Keratinocyte (primary cell): ENCODE measurements at regions not wholly inside any gene's neighbourhood (a gene's known extent, or its start where the extent isn't known, plus 50 kb on each side); places are given as distances from the start of the nearest gene placed in this dataset.

ENCODE experiments used
- DNase-seq: peaks from one replicate; pipeline ENCODE4 v3.0.0-alpha.2; 2011; ENCODE audit warnings: low read depth, missing footprints, low spot score
- FAIRE-seq: peaks from 2 replicates; lab custom pipeline; 2011; peaks lifted over from hg19 to GRCh38; lab: Jason Lieb, UNC
- H2AFZ ChIP-seq: 2 replicates; pipeline ENCODE4 v1.6.0; 2012; ENCODE audit warnings: low read length, control low read depth, inconsistent platforms; ENCODE audit not compliant: control insufficient read depth
- H3K27ac ChIP-seq: 2 replicates; pipeline ENCODE4 v1.5.1; 2011; ENCODE audit warnings: low read length; ENCODE audit not compliant: control insufficient read depth, insufficient read depth
- H3K27me3 ChIP-seq: 3 replicates; pipeline ENCODE4 v1.6.0; 2011; ENCODE audit warnings: low read length; ENCODE audit not compliant: control insufficient read depth, insufficient read depth; ENCODE audit errors: extremely low read depth
- H3K36me3 ChIP-seq, 2 experiments: 2 replicates in 1 of 2; 3 replicates in 1 of 2; pipeline ENCODE4 v1.5.1; 2011; ENCODE audit warnings: low read length in 2 of 2, mild to moderate bottlenecking in 1 of 2; ENCODE audit not compliant: control insufficient read depth in 2 of 2, insufficient read depth in 2 of 2; ENCODE audit errors: extremely low read depth in 1 of 2
- H3K4me1 ChIP-seq: 3 replicates; pipeline ENCODE4 v1.5.1; 2011; ENCODE audit warnings: low read length; ENCODE audit not compliant: control insufficient read depth, insufficient read depth; ENCODE audit errors: extremely low read depth
- H3K4me2 ChIP-seq: 3 replicates; pipeline ENCODE4 v1.6.0; 2011; ENCODE audit warnings: low read depth, low read length; ENCODE audit not compliant: control insufficient read depth, insufficient read depth; ENCODE audit errors: extremely low read depth
- H3K4me3 ChIP-seq, 3 experiments: fragments of 200-600 bp in 1 of 3; sonication (generic) in 1 of 3; 2 replicates in 2 of 3; 3 replicates in 1 of 3; pipeline ENCODE4 v1.5.1; 2011 to 2016; ENCODE audit warnings: low read length in 3 of 3, mild to moderate bottlenecking in 3 of 3, control low read depth in 2 of 3, inconsistent platforms in 1 of 3, low read depth in 1 of 3, mixed read lengths in 1 of 3, mixed run types in 1 of 3, moderate library complexity in 1 of 3; ENCODE audit not compliant: control insufficient read depth in 2 of 3, insufficient read depth in 2 of 3; ENCODE audit errors: extremely low read depth in 1 of 3
- H3K79me2 ChIP-seq: 2 replicates; pipeline ENCODE4 v1.6.0; 2012; ENCODE audit warnings: low read length; ENCODE audit not compliant: control insufficient read depth, insufficient read depth
- H3K9ac ChIP-seq: 3 replicates; pipeline ENCODE4 v1.6.0; 2011; ENCODE audit warnings: low read length; ENCODE audit not compliant: control insufficient read depth, insufficient read depth; ENCODE audit errors: extremely low read depth
- H3K9me1 ChIP-seq: 3 replicates; pipeline ENCODE4 v1.6.0; 2011; ENCODE audit warnings: low read length; ENCODE audit not compliant: control insufficient read depth, insufficient read depth; ENCODE audit errors: extremely low read depth
- H3K9me3 ChIP-seq: 2 replicates; pipeline ENCODE4 v1.5.1; 2012; ENCODE audit warnings: low read depth, low read length; ENCODE audit not compliant: control insufficient read depth
- H4K20me1 ChIP-seq: 3 replicates; pipeline ENCODE4 v1.6.0; 2011; ENCODE audit warnings: low read length; ENCODE audit not compliant: control insufficient read depth, insufficient read depth; ENCODE audit errors: extremely low read depth
- EZH2 ChIP-seq: IDR thresholded peaks from one replicate; pipeline ENCODE4 v1.6.1; 2012; ENCODE audit warnings: inconsistent platforms, mild to moderate bottlenecking, low read length, moderate library complexity
- dilution Hi-C: fragments of 300-500 bp; cut with MboI; formaldehyde crosslinking; loops from one replicate; pipeline ENCODE4 v1.7.0; 2020; ENCODE audit warnings: low sequenced_read_pairs; ENCODE audit not compliant: extremely low pct_ligation_motif_present
- TF ChIP-seq, protein P1 (sequence below), 3 experiments: IDR thresholded peaks in 1 of 3; conservative IDR thresholded peaks in 1 of 3; optimal IDR thresholded peaks in 1 of 3; 2 replicates in 2 of 3; 3 replicates in 1 of 3; pipeline versions ENCODE3 to v1.5.1; 2011; ENCODE audit warnings: low read length in 3 of 3, mild to moderate bottlenecking in 3 of 3, moderate library complexity in 2 of 3, control low read depth in 1 of 3, inconsistent platforms in 1 of 3; ENCODE audit not compliant: insufficient read depth in 2 of 3; ENCODE audit errors: extremely low read depth in 1 of 3

DNA sequence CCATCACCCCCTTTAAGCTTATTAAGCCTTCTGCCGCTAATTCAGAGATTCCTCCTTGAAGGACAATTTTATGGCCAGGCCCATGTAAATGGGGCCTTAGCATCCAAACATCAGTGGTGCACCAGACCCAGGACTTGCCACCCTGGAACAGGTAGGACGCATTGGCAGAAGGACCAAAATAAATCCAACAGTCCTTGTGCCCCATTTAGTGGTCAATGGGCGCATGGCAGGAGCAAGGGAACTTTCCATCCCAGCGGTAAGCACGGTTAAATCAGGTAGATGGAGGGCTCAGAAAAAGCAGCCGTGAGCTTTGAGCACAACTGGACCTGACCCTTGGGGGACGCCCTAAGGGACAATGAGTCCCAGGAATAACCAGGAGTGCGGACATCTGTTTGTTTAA is 540.8 kb upstream of the ROBO1 start:
- Histone ChIP-seq H3K4me2 (no peak overlapping the region), H3K27ac (no peak overlapping the region), H4K20me1 (no peaks in the 10 kb centered on the region), H3K27me3 (no peaks in the 10 kb centered on the region), H3K36me3 (no peaks in the 10 kb centered on the region), H3K9me1 (no peaks in the 10 kb centered on the region), H2AFZ (no peak overlapping the region), H3K4me3 (no peak overlapping the region), H3K4me1 (no peaks in the 10 kb centered on the region), H3K9ac (no peak overlapping the region), H3K9me3 (no peaks in the 10 kb centered on the region), H3K79me2 (no peaks in the 10 kb centered on the region)
- DNase-seq, result no peak
- no peak for TF ChIP-seq EZH2
- TF ChIP-seq, protein P1, sequence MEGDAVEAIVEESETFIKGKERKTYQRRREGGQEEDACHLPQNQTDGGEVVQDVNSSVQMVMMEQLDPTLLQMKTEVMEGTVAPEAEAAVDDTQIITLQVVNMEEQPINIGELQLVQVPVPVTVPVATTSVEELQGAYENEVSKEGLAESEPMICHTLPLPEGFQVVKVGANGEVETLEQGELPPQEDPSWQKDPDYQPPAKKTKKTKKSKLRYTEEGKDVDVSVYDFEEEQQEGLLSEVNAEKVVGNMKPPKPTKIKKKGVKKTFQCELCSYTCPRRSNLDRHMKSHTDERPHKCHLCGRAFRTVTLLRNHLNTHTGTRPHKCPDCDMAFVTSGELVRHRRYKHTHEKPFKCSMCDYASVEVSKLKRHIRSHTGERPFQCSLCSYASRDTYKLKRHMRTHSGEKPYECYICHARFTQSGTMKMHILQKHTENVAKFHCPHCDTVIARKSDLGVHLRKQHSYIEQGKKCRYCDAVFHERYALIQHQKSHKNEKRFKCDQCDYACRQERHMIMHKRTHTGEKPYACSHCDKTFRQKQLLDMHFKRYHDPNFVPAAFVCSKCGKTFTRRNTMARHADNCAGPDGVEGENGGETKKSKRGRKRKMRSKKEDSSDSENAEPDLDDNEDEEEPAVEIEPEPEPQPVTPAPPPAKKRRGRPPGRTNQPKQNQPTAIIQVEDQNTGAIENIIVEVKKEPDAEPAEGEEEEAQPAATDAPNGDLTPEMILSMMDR (optimal IDR thresholded peaks at IDR 0.05 in 1 of 3, IDR thresholded peaks at IDR 0.05 in 1 of 3, conservative IDR thresholded peaks at IDR 0.05 in 1 of 3; ENCODE audit: extremely low read depth in 1 of 3, insufficient read depth in 2 of 3, low read length in 3 of 3), result no peak
- no peak for FAIRE-seq
- dilution Hi-C loops, result no loop called here

DNA sequence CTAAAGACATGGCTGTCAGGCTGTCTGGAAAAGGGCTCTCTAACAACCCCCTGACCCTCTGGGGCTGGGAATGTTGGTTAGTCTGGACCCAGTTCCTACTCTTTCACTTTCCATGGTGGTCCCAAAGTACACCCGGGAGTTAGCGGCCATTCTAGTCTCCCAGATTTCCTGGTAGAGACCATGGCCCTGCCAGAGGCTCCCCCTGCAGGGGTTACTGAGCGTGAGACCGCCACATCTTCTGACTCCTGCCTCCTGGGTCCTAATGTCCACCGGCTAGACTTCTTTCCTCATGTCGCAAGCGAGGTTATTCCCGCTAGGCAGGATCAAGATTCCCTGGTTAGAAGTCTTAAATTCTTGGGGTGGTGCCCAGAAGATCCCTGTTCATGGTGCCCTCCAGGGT is 540.0 kb upstream of the ROBO1 start:
- Histone ChIP-seq H3K4me3 (no peak overlapping the region), H2AFZ (no peak overlapping the region), H3K9ac (no peak overlapping the region), H3K9me3 (no peaks in the 10 kb centered on the region), H4K20me1 (no peaks in the 10 kb centered on the region), H3K36me3 (no peaks in the 10 kb centered on the region), H3K27ac (no peak overlapping the region), H3K79me2 (no peaks in the 10 kb centered on the region), H3K27me3 (no peaks in the 10 kb centered on the region), H3K4me1 (no peaks in the 10 kb centered on the region), H3K4me2 (no peak overlapping the region), H3K9me1 (no peaks in the 10 kb centered on the region)
- dilution Hi-C loops, result no loop called here
- DNase-seq (no peak), FAIRE-seq (no peak)
- no peak for TF ChIP-seq EZH2
- TF ChIP-seq, protein P1 (optimal IDR thresholded peaks at IDR 0.05 in 1 of 3, IDR thresholded peaks at IDR 0.05 in 1 of 3, conservative IDR thresholded peaks at IDR 0.05 in 1 of 3; ENCODE audit: extremely low read depth in 1 of 3, insufficient read depth in 2 of 3, low read length in 3 of 3), result no peak
